Panc1 (cell line): ENCODE measurements at regions not wholly inside any gene's neighbourhood (a gene's known extent, or its start where the extent isn't known, plus 50 kb on each side); places are given as distances from the start of the nearest gene placed in this dataset.

Experiments
- ATAC-seq: fragments of 200-7000 bp; cut with Tn5 transposase; 2 replicates; pipeline ENCODE4 v1.9.1; 2020; ENCODE audit warnings: mild to moderate bottlenecking, moderate library complexity
- BruUV-seq: library from RNA; stranded (reverse); fragments of 400-500 nt; replicated peaks from 2 replicates; lab custom pipeline; 2021; lab: Mats Ljungman, UMichigan
- CTCF ChIA-PET: fragments of 300-600 bp; sonication (Branson Sonifier 250); formaldehyde crosslinking; loops from one replicate; lab custom pipeline; 2022; ENCODE audit warnings: antibody characterized with exemption; lab: Charles Lee
- POLR2A ChIA-PET: fragments of 300-600 bp; sonication (Branson Sonifier 250); formaldehyde crosslinking; loops from one replicate; lab custom pipeline; 2022; ENCODE audit warnings: antibody characterized with exemption; lab: Charles Lee
- DNase-seq: peaks from one replicate; pipeline ENCODE4 v3.0.0-alpha.2; 2010; ENCODE audit warnings: low read depth, low spot score
- H3K27ac ChIP-seq: 2 replicates; pipeline ENCODE4 v1.5.1; 2011; ENCODE audit warnings: mild to moderate bottlenecking, low read length, inconsistent platforms
- H3K27me3 ChIP-seq: fragments of 200-500 bp; sonication (Bioruptor generic); 2 replicates; pipeline ENCODE4 v1.6.0; 2014; ENCODE audit warnings: low read length, inconsistent platforms; ENCODE audit not compliant: control insufficient read depth, insufficient read depth
- H3K36me3 ChIP-seq: fragments of 200-500 bp; sonication (Bioruptor generic); 2 replicates; pipeline ENCODE4 v1.5.1; 2014; ENCODE audit warnings: inconsistent platforms, mild to moderate bottlenecking, low read length, moderate library complexity; ENCODE audit not compliant: control insufficient read depth, insufficient read depth
- H3K4me1 ChIP-seq: 2 replicates; pipeline ENCODE4 v1.5.1; 2011; ENCODE audit warnings: inconsistent platforms, mild to moderate bottlenecking, low read length, moderate library complexity; ENCODE audit not compliant: control insufficient read depth, insufficient read depth
- H3K4me3 ChIP-seq, 2 experiments: 2 replicates each; pipeline ENCODE4 v1.5.1; 2011 to 2012; ENCODE audit warnings: low read depth in 2 of 2, low read length in 2 of 2, mild to moderate bottlenecking in 2 of 2, inconsistent platforms in 1 of 2, moderate library complexity in 1 of 2
- H3K9me3 ChIP-seq: fragments of 200-500 bp; sonication (Bioruptor generic); 2 replicates; pipeline ENCODE4 v1.5.1; 2014; ENCODE audit warnings: low read depth, mild to moderate bottlenecking, inconsistent platforms, low read length, moderate library complexity; ENCODE audit not compliant: control insufficient read depth, insufficient read depth
- POLR2AphosphoS5 ChIP-seq: IDR thresholded peaks from 2 replicates; pipeline ENCODE4 v1.6.1; 2012; ENCODE audit warnings: mild to moderate bottlenecking, low read depth, low read length, moderate library complexity
- REST ChIP-seq, 2 experiments: IDR thresholded peaks; 2 replicates each; pipeline ENCODE4 v1.6.1; 2011 to 2012; ENCODE audit warnings: low read depth in 2 of 2, control low read depth in 1 of 2, low read length in 1 of 2, mild to moderate bottlenecking in 1 of 2, moderate library complexity in 1 of 2; ENCODE audit not compliant: insufficient read depth in 1 of 2
- SIN3A ChIP-seq: IDR thresholded peaks from 2 replicates; pipeline ENCODE4 v1.6.1; 2012; ENCODE audit warnings: low read depth, mild to moderate bottlenecking, low read length, moderate library complexity, borderline replicate concordance; ENCODE audit not compliant: insufficient read depth
- TCF7L2 ChIP-seq: IDR thresholded peaks from 2 replicates; pipeline ENCODE4 v1.6.1; 2011; ENCODE audit warnings: mild to moderate bottlenecking, low read depth, low read length, inconsistent platforms
- in situ Hi-C: cut with HindIII; loops from 2 replicates; pipeline ENCODE4 v1.10.0; 2016; ENCODE audit warnings: low sequenced_read_pairs, low pct_unique_long_range_greater_than_20kb
- intact Hi-C: fragments of 100-400 bp; cut with micrococcal nuclease; formaldehyde crosslinking; loops from one replicate; pipeline ENCODE4 v1.10.0; 2022; ENCODE audit not compliant: unreplicated experiment
- TF ChIP-seq, protein P1 (sequence below): fragments of 450-650 bp; IDR thresholded peaks from 2 replicates; pipeline ENCODE4 v1.5.1; 2017; ENCODE audit warnings: mild to moderate bottlenecking

DNA sequence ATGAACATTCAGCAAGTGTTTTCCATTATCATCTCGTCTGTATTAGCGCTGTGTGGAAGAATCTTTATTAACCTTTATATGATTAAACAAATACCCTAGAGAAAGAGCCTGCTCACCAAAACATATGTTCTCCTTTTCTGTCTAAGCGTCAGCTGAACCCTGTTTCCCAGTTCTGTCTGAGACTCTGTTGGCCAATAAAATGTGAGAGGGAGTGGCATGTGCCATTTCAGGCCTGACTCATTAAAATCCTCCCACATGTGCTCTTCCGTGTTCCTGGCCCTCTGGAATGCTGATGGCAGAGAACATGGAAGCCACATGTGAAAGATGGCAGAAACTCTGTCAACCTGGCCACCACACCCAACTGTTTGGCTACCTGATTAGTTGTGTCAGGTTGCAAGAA, 181.9 kb upstream of the EDNRB start:
- no TSS peak for BruUV-seq
- DNase-seq (no peak), ATAC-seq (no peak)
- Histone ChIP-seq H3K27ac (no peak overlapping the region), H3K27me3 (no peaks in the 10 kb centered on the region), H3K36me3 (no peaks in the 10 kb centered on the region), H3K4me3 (no peak overlapping the region), H3K9me3 (no peaks in the 10 kb centered on the region), H3K4me1 (no peaks in the 10 kb centered on the region)
- TF ChIP-seq REST (IDR thresholded peaks at IDR 0.05; ENCODE audit: insufficient read depth in 1 of 2, low read depth in 2 of 2, low read length in 1 of 2) (no peak), SIN3A (no peak), TCF7L2 (no peak), POLR2AphosphoS5 (no peak)
- TF ChIP-seq, protein P1, sequence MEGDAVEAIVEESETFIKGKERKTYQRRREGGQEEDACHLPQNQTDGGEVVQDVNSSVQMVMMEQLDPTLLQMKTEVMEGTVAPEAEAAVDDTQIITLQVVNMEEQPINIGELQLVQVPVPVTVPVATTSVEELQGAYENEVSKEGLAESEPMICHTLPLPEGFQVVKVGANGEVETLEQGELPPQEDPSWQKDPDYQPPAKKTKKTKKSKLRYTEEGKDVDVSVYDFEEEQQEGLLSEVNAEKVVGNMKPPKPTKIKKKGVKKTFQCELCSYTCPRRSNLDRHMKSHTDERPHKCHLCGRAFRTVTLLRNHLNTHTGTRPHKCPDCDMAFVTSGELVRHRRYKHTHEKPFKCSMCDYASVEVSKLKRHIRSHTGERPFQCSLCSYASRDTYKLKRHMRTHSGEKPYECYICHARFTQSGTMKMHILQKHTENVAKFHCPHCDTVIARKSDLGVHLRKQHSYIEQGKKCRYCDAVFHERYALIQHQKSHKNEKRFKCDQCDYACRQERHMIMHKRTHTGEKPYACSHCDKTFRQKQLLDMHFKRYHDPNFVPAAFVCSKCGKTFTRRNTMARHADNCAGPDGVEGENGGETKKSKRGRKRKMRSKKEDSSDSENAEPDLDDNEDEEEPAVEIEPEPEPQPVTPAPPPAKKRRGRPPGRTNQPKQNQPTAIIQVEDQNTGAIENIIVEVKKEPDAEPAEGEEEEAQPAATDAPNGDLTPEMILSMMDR: no peak
- intact Hi-C loops (no loop called here), in situ Hi-C loops (no loop called here)
- ChIA-PET CTCF (no interaction called here), POLR2A (no interaction called here)

DNA sequence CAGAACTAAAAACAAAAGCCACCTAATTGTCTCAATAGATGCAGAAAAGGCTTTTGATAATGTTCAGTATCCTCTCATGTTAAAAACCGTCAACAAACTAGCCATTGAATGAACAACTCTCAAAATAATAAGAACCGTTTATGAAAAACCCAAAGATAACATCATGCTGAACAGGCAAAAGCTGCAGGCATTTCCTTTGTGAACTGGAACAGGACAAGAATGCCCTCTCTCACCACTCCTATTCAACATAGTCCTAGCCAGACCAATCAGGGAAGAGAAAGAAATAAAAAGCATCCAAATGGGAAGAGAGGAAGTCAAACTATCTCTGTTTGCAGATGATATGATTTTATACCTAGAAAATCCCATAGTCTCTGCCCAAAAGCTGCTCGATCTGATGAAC, 179.6 kb upstream of the EDNRB start:
- POLR2A ChIA-PET: no interaction called here
- Histone ChIP-seq H3K9me3 (no peaks in the 10 kb centered on the region), H3K27ac (no peak overlapping the region), H3K4me1 (no peaks in the 10 kb centered on the region), H3K4me3 (no peak overlapping the region), H3K36me3 (no peaks in the 10 kb centered on the region), H3K27me3 (no peaks in the 10 kb centered on the region)
- intact Hi-C loops: no loop called here
- in situ Hi-C loops: no loop called here
- CTCF ChIA-PET: no interaction called here
- TF ChIP-seq SIN3A (no peak), REST (IDR thresholded peaks at IDR 0.05; ENCODE audit: insufficient read depth in 1 of 2, low read depth in 2 of 2, low read length in 1 of 2) (no peak), POLR2AphosphoS5 (no peak), TCF7L2 (no peak)
- TF ChIP-seq, protein P1: no peak
- DNase-seq (no peak), ATAC-seq (no peak)
- no TSS peak for BruUV-seq
